K562 (cell line): ENCODE measurements at regions not wholly inside any gene's neighbourhood (a gene's known extent, or its start where the extent isn't known, plus 50 kb on each side); places are given as distances from the start of the nearest gene placed in this dataset.
"Not testable (repeated sequence)": the region's sequence is repeated elsewhere in the genome, so short reads cannot be mapped to it uniquely, and the experiment has no call there.

Source experiments
- ATAC-seq: fragments of 200-7000 bp; cut with Tn5 transposase; 3 replicates; pipeline ENCODE4 v1.9.1; 2020; ENCODE audit warnings: moderate library complexity
- BruUV-seq: library from RNA; stranded (reverse); fragments of 400-500 nt; replicated peaks from 2 replicates; lab custom pipeline; 2021; lab: Mats Ljungman, UMichigan
- CTCF ChIA-PET: fragments of 300-600 bp; formaldehyde crosslinking; extraction: SDS; loops from one replicate; lab custom pipeline; 2021; ENCODE audit warnings: low intra/inter-chr PET ratio; lab: Yijun Ruan, JAX
- POLR2A ChIA-PET: fragments of 300-600, 350-650 bp; sonication (Branson Sonifier 250); formaldehyde crosslinking; extraction: SDS; loops from one replicate; lab custom pipeline; 2021; ENCODE audit warnings: antibody characterized with exemption, inconsistent platforms; lab: Yijun Ruan, JAX
- DNase-seq, 4 experiments: peaks; one replicate each; pipeline versions ENCODE4 v3.0.0 to v3.0.0-alpha.2; 2011 to 2018; ENCODE audit warnings: low spot score in 3 of 4, mixed read lengths in 3 of 4; ENCODE audit errors: extremely low read depth in 1 of 4
- FAIRE-seq: peaks from 2 replicates; lab custom pipeline; 2011; peaks lifted over from hg19 to GRCh38; lab: Jason Lieb, UNC
- H2AFZ ChIP-seq: 2 replicates; pipeline ENCODE4 v1.6.0; 2011; ENCODE audit warnings: low read depth, low read length, control low read depth, inconsistent platforms
- H3K27ac ChIP-seq: fragments of 200-600 bp; 3 replicates; pipeline ENCODE4 v1.8.0; 2011; ENCODE audit warnings: low read depth, mild to moderate bottlenecking, control low read depth, inconsistent platforms, low read length, moderate library complexity, mixed read lengths; ENCODE audit errors: extremely low read depth
- H3K27me3 ChIP-seq, 2 experiments: fragments of 300-600 bp in 1 of 2; 2 replicates in 1 of 2; 3 replicates in 1 of 2; pipeline versions ENCODE4 v1.6.0 to v1.8.0; 2011; ENCODE audit warnings: inconsistent platforms in 2 of 2, low read length in 2 of 2, mild to moderate bottlenecking in 1 of 2, mixed read lengths in 1 of 2, moderate library complexity in 1 of 2; ENCODE audit not compliant: control insufficient read depth in 2 of 2, insufficient read depth in 2 of 2
- H3K36me3 ChIP-seq: fragments of 300-600 bp; 3 replicates; pipeline ENCODE4 v1.8.0; 2011; ENCODE audit warnings: mild to moderate bottlenecking, low read length, inconsistent platforms; ENCODE audit not compliant: control insufficient read depth, insufficient read depth
- H3K4me1 ChIP-seq, 2 experiments: fragments of 200-600 bp in 1 of 2; replicated peaks in 1 of 2; 2 replicates in 1 of 2; 3 replicates in 1 of 2; pipeline versions ENCODE4 v1.5.1 to v1.8.0; 2011; ENCODE audit warnings: inconsistent platforms in 2 of 2, low read length in 2 of 2, mild to moderate bottlenecking in 1 of 2, mixed read lengths in 1 of 2, moderate library complexity in 1 of 2; ENCODE audit not compliant: control insufficient read depth in 2 of 2, insufficient read depth in 2 of 2
- H3K4me2 ChIP-seq: 2 replicates; pipeline ENCODE4 v1.6.1; 2011; ENCODE audit warnings: low read length, control low read depth, inconsistent platforms, mixed read lengths; ENCODE audit not compliant: insufficient read depth
- H3K4me3 ChIP-seq: fragments of 200-600 bp; sonication (generic), shearing (Covaris generic); 2 replicates; pipeline ENCODE4 v1.5.1; 2016; ENCODE audit warnings: control low read depth, inconsistent platforms
- H3K79me2 ChIP-seq: fragments of 200-600 bp; 3 replicates; pipeline ENCODE4 v1.8.0; 2011; ENCODE audit warnings: low read length, inconsistent platforms; ENCODE audit not compliant: control insufficient read depth, insufficient read depth
- H3K9ac ChIP-seq, 2 experiments: 2 replicates each; pipeline versions ENCODE4 v1.6.0 to v1.6.1; 2011; ENCODE audit warnings: low read depth in 2 of 2, low read length in 2 of 2, control low read depth in 1 of 2, inconsistent platforms in 1 of 2, mild to moderate bottlenecking in 1 of 2, mixed read lengths in 1 of 2; ENCODE audit not compliant: insufficient read depth in 1 of 2
- H3K9me1 ChIP-seq: one replicate; pipeline ENCODE4 v1.6.0; 2011; ENCODE audit warnings: inconsistent platforms, mild to moderate bottlenecking, low read length, moderate library complexity; ENCODE audit not compliant: control insufficient read depth, insufficient read depth
- H3K9me3 ChIP-seq: replicated peaks from 2 replicates; pipeline ENCODE4 v1.5.1; 2011; ENCODE audit warnings: low read depth, low read length, inconsistent platforms; ENCODE audit not compliant: control insufficient read depth, insufficient read depth
- H4K20me1 ChIP-seq: replicated peaks from 2 replicates; pipeline ENCODE4 v1.6.1; 2011; ENCODE audit warnings: low read length, inconsistent platforms, mixed read lengths; ENCODE audit not compliant: control insufficient read depth, insufficient read depth
- CCNT2 ChIP-seq: IDR thresholded peaks from 2 replicates; pipeline ENCODE4 v1.6.1; 2011; ENCODE audit warnings: borderline replicate concordance, low read depth, mild to moderate bottlenecking, moderate library complexity, mixed read lengths, low read length; ENCODE audit not compliant: insufficient read length; ENCODE audit errors: extremely low read depth
- CEBPB ChIP-seq: fragments of 450-650 bp; IDR thresholded peaks from 2 replicates; pipeline ENCODE4 v1.6.1; 2016; ENCODE audit warnings: missing genetic modification characterization, missing compliant biosample characterization
- DACH1 ChIP-seq: fragments of 450-650 bp; IDR thresholded peaks from 2 replicates; pipeline ENCODE4 v1.6.1; 2018; ENCODE audit not compliant: partially characterized antibody
- MAFF ChIP-seq: IDR thresholded peaks from 2 replicates; pipeline ENCODE4 v1.6.1; 2012; ENCODE audit warnings: low read length, improper control_type of control experiment
- MCM5 ChIP-seq: fragments of 450-650 bp; IDR thresholded peaks from 2 replicates; pipeline ENCODE4 v1.6.1; 2016; ENCODE audit warnings: low read depth
- PHTF2 ChIP-seq: fragments of 250-450 bp; sonication (Bioruptor Pico); IDR thresholded peaks from 2 replicates; pipeline ENCODE4 v1.5.0; 2021; ENCODE audit warnings: mild to moderate bottlenecking
- SETDB1 ChIP-seq: IDR thresholded peaks from one replicate; pipeline ENCODE4 v1.6.1; 2012; ENCODE audit warnings: low read length, control low read depth, inconsistent platforms
- STAT5A ChIP-seq: IDR thresholded peaks from 2 replicates; pipeline ENCODE4 v1.6.1; 2012; ENCODE audit warnings: low read length, inconsistent platforms, borderline replicate concordance
- ZNF232 ChIP-seq: sonication (generic); formaldehyde crosslinking; IDR thresholded peaks from 2 replicates; pipeline ENCODE4 v1.8.0; 2022; ENCODE audit warnings: mild to moderate bottlenecking, missing genetic modification reagents
- WGBS: fragments of 100-300 bp; shearing (Covaris generic); methylation state at CpG from one replicate; pipeline ENCODE4 v1.1.6; 2016; ENCODE audit warnings: low coverage, mixed read lengths; ENCODE audit not compliant: insufficient coverage; ENCODE audit errors: missing lambda C conversion rate; 5-methylcytosine and 5-hydroxymethylcytosine counted together
- in situ Hi-C: fragments of 300-500 bp; cut with MboI; formaldehyde crosslinking; loops from 4 replicates; pipeline ENCODE4 v1.15.0; 2018; ENCODE audit warnings: inconsistent platforms, mixed read lengths
- intact Hi-C: fragments of 100-400 bp; cut with micrococcal nuclease; formaldehyde crosslinking; loops from 2 replicates; pipeline ENCODE4 v1.14.2; 2022
- TF ChIP-seq, protein P1 (sequence below): fragments of 450-650 bp; formaldehyde crosslinking; IDR thresholded peaks from 2 replicates; pipeline ENCODE4 v1.4.0; 2020; ENCODE audit warnings: mild to moderate bottlenecking
- TF ChIP-seq, protein P2 (sequence below), 3 experiments: fragments of 200-800 bp in 1 of 3; fragments of 250-450 bp in 1 of 3; fragments of 450-650 bp in 1 of 3; sonication (Bioruptor Pico) in 1 of 3; sonication (Bioruptor generic) in 1 of 3; formaldehyde crosslinking in 1 of 3; IDR thresholded peaks; 2 replicates each; pipeline versions ENCODE4 v1.6.1 to v1.8.0; 2016 to 2022; ENCODE audit warnings: mild to moderate bottlenecking in 2 of 3, missing genetic modification characterization in 2 of 3, missing compliant biosample characterization in 1 of 3, moderate library complexity in 1 of 3

DNA sequence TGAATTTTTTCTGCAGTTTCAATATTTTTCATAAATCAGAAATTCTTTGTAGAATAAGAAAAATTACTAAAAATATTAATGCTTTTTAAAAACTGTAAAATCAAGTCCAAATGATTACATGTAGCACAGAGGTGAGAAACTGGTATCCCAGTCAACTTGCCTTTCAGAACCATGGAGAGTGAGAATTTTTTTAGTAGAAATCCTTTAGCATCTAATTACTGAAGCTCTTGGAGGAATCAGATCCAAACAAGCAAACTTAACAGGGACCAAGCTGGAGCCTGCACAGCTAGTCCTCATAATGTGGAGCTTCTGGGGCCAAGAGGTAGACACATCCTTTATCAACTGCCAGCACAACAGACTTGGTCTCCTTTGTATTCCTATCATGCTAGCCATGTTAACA, 724.5 kb downstream of the TFAP2A start:
- Histone ChIP-seq H3K27ac (no peak overlapping the region), H3K9me3 (peaks cover 2% of the 10 kb centered on the region; the same call in 1 of the 2 replicates), H3K4me3 (no peak overlapping the region), H3K4me1 (no peaks in the 10 kb centered on the region), H3K4me2 (no peak overlapping the region), H3K36me3 (no peaks in the 10 kb centered on the region), H3K9me1 (no peaks in the 10 kb centered on the region), H3K79me2 (no peaks in the 10 kb centered on the region), H2AFZ (no peak overlapping the region), H3K27me3 (no peaks in the 10 kb centered on the region), H3K9ac (no peak overlapping the region), H4K20me1 (no peaks in the 10 kb centered on the region)
- no TSS peak for BruUV-seq
- DNase-seq (no peak), ATAC-seq (no peak), FAIRE-seq (no peak)
- ChIA-PET POLR2A (no interaction called here), CTCF (no interaction called here)
- intact Hi-C loops (no loop called here), in situ Hi-C loops (no loop called here)
- TF ChIP-seq, protein P1, sequence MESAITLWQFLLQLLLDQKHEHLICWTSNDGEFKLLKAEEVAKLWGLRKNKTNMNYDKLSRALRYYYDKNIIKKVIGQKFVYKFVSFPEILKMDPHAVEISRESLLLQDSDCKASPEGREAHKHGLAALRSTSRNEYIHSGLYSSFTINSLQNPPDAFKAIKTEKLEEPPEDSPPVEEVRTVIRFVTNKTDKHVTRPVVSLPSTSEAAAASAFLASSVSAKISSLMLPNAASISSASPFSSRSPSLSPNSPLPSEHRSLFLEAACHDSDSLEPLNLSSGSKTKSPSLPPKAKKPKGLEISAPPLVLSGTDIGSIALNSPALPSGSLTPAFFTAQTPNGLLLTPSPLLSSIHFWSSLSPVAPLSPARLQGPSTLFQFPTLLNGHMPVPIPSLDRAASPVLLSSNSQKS: no peak
- TF ChIP-seq MAFF (no peak), CEBPB (tag) (no peak), SETDB1 (no peak), PHTF2 (no peak), ZNF232 (CRISPR knock-in tag) (no peak), STAT5A (no peak), CCNT2 (no peak), DACH1 (no peak), MCM5 (no peak)
- TF ChIP-seq, protein P2, sequence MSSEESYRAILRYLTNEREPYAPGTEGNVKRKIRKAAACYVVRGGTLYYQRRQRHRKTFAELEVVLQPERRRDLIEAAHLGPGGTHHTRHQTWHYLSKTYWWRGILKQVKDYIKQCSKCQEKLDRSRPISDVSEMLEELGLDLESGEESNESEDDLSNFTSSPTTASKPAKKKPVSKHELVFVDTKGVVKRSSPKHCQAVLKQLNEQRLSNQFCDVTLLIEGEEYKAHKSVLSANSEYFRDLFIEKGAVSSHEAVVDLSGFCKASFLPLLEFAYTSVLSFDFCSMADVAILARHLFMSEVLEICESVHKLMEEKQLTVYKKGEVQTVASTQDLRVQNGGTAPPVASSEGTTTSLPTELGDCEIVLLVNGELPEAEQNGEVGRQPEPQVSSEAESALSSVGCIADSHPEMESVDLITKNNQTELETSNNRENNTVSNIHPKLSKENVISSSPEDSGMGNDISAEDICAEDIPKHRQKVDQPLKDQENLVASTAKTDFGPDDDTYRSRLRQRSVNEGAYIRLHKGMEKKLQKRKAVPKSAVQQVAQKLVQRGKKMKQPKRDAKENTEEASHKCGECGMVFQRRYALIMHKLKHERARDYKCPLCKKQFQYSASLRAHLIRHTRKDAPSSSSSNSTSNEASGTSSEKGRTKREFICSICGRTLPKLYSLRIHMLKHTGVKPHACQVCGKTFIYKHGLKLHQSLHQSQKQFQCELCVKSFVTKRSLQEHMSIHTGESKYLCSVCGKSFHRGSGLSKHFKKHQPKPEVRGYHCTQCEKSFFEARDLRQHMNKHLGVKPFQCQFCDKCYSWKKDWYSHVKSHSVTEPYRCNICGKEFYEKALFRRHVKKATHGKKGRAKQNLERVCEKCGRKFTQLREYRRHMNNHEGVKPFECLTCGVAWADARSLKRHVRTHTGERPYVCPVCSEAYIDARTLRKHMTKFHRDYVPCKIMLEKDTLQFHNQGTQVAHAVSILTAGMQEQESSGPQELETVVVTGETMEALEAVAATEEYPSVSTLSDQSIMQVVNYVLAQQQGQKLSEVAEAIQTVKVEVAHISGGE (CRISPR knock-in tag; IDR thresholded peaks at IDR 0.05): no peak

DNA sequence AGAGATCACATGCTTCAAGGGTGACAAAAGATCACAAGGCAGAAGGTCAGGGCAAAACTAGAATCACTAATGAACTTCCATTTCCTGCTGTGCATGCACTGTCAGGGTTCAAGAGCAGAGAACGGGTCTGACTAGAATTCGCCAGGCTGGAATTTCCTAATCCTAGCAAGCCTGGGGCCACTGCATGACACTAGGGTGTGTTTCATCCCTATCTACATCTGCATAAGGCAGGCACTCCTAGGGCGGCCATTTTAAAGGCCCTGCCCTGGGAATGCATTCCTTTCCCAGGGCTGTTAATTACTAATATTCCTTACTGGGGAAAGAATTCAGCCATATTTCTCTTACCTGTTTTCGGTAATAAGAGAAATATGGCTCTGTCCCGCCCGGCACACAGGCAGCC, 734.1 kb downstream of the TFAP2A start:
- CTCF ChIA-PET, H3K9me1 ChIP-seq, ATAC-seq, H3K79me2 ChIP-seq, H3K27ac ChIP-seq, FAIRE-seq, H3K4me1 ChIP-seq, in situ Hi-C loops, H3K9ac ChIP-seq, intact Hi-C loops, H3K36me3 ChIP-seq, BruUV-seq, H3K9me3 ChIP-seq, POLR2A ChIA-PET, DNase-seq, H4K20me1 ChIP-seq, H2AFZ ChIP-seq, H3K27me3 ChIP-seq, H3K4me3 ChIP-seq, H3K4me2 ChIP-seq: not testable (repeated sequence)
- 0% methylated on average over 6 of the region's 6 CpGs for WGBS
